Mononuclear cell (primary cell): ENCODE measurements at regions not wholly inside any gene's neighbourhood (a gene's known extent, or its start where the extent isn't known, plus 50 kb on each side); places are given as distances from the start of the nearest gene placed in this dataset.

Experiments used
- H3K27me3 ChIP-seq: 2 replicates; pipeline ENCODE4 v1.6.0; 2011; ENCODE audit warnings: low read length, control low read depth; ENCODE audit not compliant: insufficient read depth
- H3K4me1 ChIP-seq: 2 replicates; pipeline ENCODE4 v1.5.1; 2011; ENCODE audit warnings: mild to moderate bottlenecking, low read length, control low read depth; ENCODE audit not compliant: insufficient read depth
- H3K4me3 ChIP-seq: 2 replicates; pipeline ENCODE4 v1.5.1; 2011; ENCODE audit warnings: mild to moderate bottlenecking, low read length, moderate library complexity
- H3K9me3 ChIP-seq: 2 replicates; pipeline ENCODE4 v1.5.1; 2011; ENCODE audit warnings: low read depth, mild to moderate bottlenecking, control low read depth, low read length

- peaks cover 5% of the 10 kb centered on the region for H3K4me1 ChIP-seq
- H3K9me3 ChIP-seq, result no peaks in the 10 kb centered on the region
- H3K27me3 ChIP-seq, result no peaks in the 10 kb centered on the region
- H3K4me3 ChIP-seq, result no peak overlapping the region
Observed at GRCh38 chr5:56455417-56455816, 222.3 kb upstream of the ANKRD55 start.

DNA sequence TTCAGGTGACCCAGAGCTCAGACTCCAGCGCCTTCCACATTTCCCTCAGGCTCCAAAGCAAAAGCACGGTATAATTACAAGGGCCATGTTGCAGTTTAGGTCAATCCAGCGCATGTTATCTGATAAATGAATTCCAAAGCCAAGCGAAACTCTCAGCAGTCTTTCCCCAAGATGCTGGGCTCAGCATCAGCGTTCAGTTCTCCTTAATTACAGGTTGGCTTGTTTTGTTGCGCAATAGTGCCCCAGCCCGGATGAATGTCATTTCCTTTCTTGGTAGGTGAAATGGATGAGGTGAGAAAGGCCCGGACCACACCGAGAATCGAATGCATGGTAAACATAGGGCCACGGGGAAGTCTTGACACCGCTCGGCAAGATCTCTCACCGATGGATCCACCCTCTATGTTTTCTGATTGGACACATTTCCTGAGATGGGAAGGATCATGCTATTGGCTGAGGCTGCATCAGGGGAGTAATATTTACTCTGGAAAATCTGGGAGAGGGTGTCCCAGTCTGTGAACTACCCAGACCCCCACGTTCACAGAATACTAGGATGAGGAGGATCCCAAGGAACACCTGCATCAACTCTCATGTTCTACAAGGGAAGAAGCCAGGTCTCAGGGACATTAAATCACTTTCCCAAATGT lies 221.2 kb upstream of the ANKRD55 start:
- Histone ChIP-seq H3K4me1 (peaks cover 5% of the 10 kb centered on the region), H3K27me3 (no peaks in the 10 kb centered on the region), H3K4me3 (no peak overlapping the region), H3K9me3 (no peaks in the 10 kb centered on the region)

DNA sequence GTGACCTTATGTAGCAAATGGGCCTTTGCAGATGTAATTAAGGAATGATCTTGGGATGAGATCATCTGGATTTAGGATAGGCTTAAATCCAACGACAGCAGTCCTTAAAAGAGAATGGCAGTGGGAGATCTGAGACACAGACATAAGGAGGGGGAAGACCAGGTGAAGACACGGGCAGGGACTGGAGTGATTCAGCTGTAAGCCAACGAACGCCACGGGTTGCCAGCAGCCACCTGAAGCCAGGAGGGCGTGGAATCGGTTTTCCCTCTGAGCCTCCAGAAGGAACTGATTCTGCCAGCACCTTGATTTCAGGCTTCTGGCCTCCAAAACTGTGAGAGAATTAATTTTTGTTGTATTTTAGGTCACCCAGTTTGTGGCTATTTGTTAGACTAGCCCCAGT lies 218.6 kb upstream of the ANKRD55 start:
- Histone ChIP-seq H3K9me3 (no peaks in the 10 kb centered on the region), H3K4me3 (no peak overlapping the region), H3K4me1 (peaks cover 5% of the 10 kb centered on the region)

DNA sequence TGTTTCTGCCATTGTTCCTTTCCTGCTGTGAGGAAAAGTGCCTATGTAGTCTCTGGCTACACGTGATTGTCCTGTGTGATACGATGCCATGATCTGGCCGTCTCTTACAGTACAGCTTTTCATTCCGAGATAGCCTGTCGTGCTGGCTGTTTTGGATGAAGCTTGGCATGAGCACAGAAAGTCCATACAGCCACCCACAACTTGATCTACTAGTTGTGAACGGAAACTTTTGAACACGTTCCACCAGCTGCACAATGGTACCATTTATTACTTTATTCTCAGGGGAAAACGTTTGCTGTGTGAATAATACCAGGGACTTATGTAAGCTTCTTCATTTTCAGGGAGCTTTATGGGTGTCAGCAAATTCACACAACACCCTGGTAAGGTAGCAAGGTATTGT lies 217.6 kb upstream of the ANKRD55 start:
- peaks cover 5% of the 10 kb centered on the region for H3K4me1 ChIP-seq
- no peaks in the 10 kb centered on the region for H3K9me3 ChIP-seq
- no peaks in the 10 kb centered on the region for H3K27me3 ChIP-seq
- no peak overlapping the region for H3K4me3 ChIP-seq

More for the DNA sequence above, 218.6 kb upstream of the ANKRD55 start:
- no peaks in the 10 kb centered on the region for H3K27me3 ChIP-seq

GRCh38 chr5:56449071-56449640 lies 216.0 kb upstream of the ANKRD55 start:
- Histone ChIP-seq H3K4me3 (no peak overlapping the region), H3K9me3 (no peaks in the 10 kb centered on the region), H3K27me3 (no peaks in the 10 kb centered on the region), H3K4me1 (peaks cover 2% of the 10 kb centered on the region)

GRCh38 chr5:56447656-56448055 lies 214.5 kb upstream of the ANKRD55 start:
- Histone ChIP-seq H3K27me3 (no peaks in the 10 kb centered on the region), H3K4me1 (no peaks in the 10 kb centered on the region), H3K9me3 (no peaks in the 10 kb centered on the region), H3K4me3 (no peak overlapping the region)

GRCh38 chr5:56447232-56447631 lies 214.1 kb upstream of the ANKRD55 start:
- no peaks in the 10 kb centered on the region for H3K27me3 ChIP-seq
- H3K4me3 ChIP-seq, result no peak overlapping the region
- no peaks in the 10 kb centered on the region for H3K4me1 ChIP-seq
- no peaks in the 10 kb centered on the region for H3K9me3 ChIP-seq

DNA sequence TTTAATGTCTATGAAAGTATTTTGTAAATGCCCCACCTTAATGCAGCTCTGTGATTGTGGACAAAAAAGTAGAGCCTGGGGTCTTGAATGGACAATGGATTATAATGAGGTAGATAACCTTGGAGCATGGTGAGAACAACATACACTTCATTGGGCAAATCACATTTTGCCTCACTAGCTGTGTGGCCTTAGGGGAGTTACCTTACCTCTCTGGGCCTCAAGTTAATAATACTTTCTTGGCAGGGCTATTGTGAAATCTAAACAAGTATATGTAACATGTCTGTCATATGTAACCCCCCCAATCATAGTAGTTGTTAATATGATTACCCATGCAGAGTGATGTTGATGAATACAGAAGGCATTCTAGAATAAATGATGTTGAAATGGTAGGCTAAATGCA lies 213.6 kb upstream of the ANKRD55 start:
- H3K27me3 ChIP-seq, result no peaks in the 10 kb centered on the region
- H3K4me1 ChIP-seq, result no peaks in the 10 kb centered on the region
- H3K4me3 ChIP-seq, result no peak overlapping the region
- no peaks in the 10 kb centered on the region for H3K9me3 ChIP-seq

- peaks cover 15% of the 10 kb centered on the region for H3K4me1 ChIP-seq
- no peaks in the 10 kb centered on the region for H3K27me3 ChIP-seq
- no peaks in the 10 kb centered on the region for H3K9me3 ChIP-seq
- no peak overlapping the region for H3K4me3 ChIP-seq
Observed at GRCh38 chr5:56443826-56444225, 210.7 kb upstream of the ANKRD55 start.

- Histone ChIP-seq H3K27me3 (no peaks in the 10 kb centered on the region), H3K4me1 (peaks cover 15% of the 10 kb centered on the region), H3K4me3 (no peak overlapping the region), H3K9me3 (no peaks in the 10 kb centered on the region)
Observed at GRCh38 chr5:56440871-56441740, 208.0 kb upstream of the ANKRD55 start.

GRCh38 chr5:56434986-56435385 lies 201.9 kb upstream of the ANKRD55 start:
- Histone ChIP-seq H3K9me3 (no peaks in the 10 kb centered on the region), H3K27me3 (no peaks in the 10 kb centered on the region), H3K4me1 (peaks cover 8% of the 10 kb centered on the region), H3K4me3 (no peak overlapping the region)

GRCh38 chr5:56433039-56433617 lies 200.0 kb upstream of the ANKRD55 start:
- no peaks in the 10 kb centered on the region for H3K9me3 ChIP-seq
- H3K27me3 ChIP-seq, result no peaks in the 10 kb centered on the region
- no peak overlapping the region for H3K4me3 ChIP-seq
- H3K4me1 ChIP-seq, result peaks cover 8% of the 10 kb centered on the region

GRCh38 chr5:56432321-56432720 lies 199.2 kb upstream of the ANKRD55 start:
- H3K9me3 ChIP-seq, result no peaks in the 10 kb centered on the region
- no peaks in the 10 kb centered on the region for H3K27me3 ChIP-seq
- H3K4me3 ChIP-seq, result no peak overlapping the region
- H3K4me1 ChIP-seq, result peaks cover 8% of the 10 kb centered on the region

DNA sequence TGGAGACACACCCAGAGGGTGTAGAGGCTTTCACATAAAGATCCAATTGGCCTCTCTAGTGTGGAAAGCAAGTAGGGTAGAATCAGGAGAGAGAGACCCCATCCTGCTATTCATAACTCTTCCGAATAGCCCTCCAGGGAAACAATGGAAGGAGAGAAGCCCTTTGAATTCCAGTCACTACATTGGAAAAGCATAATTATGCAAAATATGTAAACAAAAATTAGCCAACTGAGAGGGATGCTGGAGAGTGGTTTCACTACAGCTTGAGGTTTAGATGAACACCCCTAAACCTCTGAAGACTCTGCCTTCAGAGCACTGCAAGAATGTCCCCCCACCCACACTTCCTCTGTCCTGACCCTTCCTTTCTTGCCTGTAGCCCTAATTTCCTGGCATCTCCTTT lies 197.3 kb upstream of the ANKRD55 start:
- H3K27me3 ChIP-seq, result no peaks in the 10 kb centered on the region
- no peaks in the 10 kb centered on the region for H3K9me3 ChIP-seq
- H3K4me3 ChIP-seq, result no peak overlapping the region
- peaks cover 8% of the 10 kb centered on the region for H3K4me1 ChIP-seq

DNA sequence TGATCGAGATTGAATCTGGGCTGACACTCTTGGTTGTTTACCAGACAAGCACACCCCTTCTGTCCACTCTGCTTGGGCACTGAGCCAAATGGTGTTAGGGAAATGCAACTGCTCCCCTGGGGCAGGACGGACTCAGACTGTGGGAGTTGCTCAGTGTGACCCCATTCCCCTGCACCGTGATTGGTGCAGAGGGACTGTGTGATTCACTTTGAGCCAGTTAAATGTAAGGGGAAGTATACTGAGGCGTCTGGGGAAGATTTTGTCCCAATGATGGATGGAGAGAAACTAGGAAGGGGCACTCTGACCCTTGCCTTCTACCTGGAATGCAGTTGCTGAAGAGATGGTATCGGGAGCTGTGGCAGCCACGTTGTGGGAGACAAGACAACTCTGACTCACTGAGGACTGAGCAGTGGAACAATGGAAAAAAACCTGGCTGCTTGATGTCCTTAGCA lies 196.0 kb upstream of the ANKRD55 start:
- Histone ChIP-seq H3K9me3 (no peaks in the 10 kb centered on the region), H3K27me3 (no peaks in the 10 kb centered on the region), H3K4me1 (peaks cover 8% of the 10 kb centered on the region), H3K4me3 (no peak overlapping the region)
